PC-3 (cell line): ENCODE measurements at regions not wholly inside any gene's neighbourhood (a gene's known extent, or its start where the extent isn't known, plus 50 kb on each side); places are given as distances from the start of the nearest gene placed in this dataset.
"Not testable (repeated sequence)": the region's sequence is repeated elsewhere in the genome, so short reads cannot be mapped to it uniquely, and the experiment has no call there.

Experiments used
- ATAC-seq: fragments of 200-7000 bp; cut with Tn5 transposase; 2 replicates; pipeline ENCODE4 v1.9.1; 2020; ENCODE audit warnings: mild to moderate bottlenecking, moderate library complexity
- BruUV-seq: library from RNA; stranded (reverse); fragments of 400-500 nt; replicated peaks from 2 replicates; lab custom pipeline; 2021; lab: Mats Ljungman, UMichigan
- CTCF ChIA-PET: fragments of 300-600 bp; sonication (Branson Sonifier 250); formaldehyde crosslinking; loops from one replicate; lab custom pipeline; 2022; ENCODE audit warnings: antibody characterized with exemption; lab: Charles Lee
- POLR2A ChIA-PET: fragments of 300-600 bp; sonication (Branson Sonifier 250); formaldehyde crosslinking; loops from one replicate; lab custom pipeline; 2022; ENCODE audit warnings: antibody characterized with exemption; ENCODE audit not compliant: unreplicated experiment; lab: Charles Lee
- DNase-seq: peaks from one replicate; pipeline ENCODE4 v3.0.0-alpha.2; 2015
- H2AFZ ChIP-seq: fragments of 300-600 bp; sonication (generic); 2 replicates; pipeline ENCODE4 v1.6.0; 2016; ENCODE audit warnings: antibody characterized with exemption, low read length
- H3F3A ChIP-seq: fragments of 300-600 bp; sonication (generic); one replicate; pipeline ENCODE4 v1.6.0; 2017; ENCODE audit warnings: antibody characterized with exemption, low read length, control low read depth, mild to moderate bottlenecking; ENCODE audit not compliant: unreplicated experiment
- H3K27ac ChIP-seq: fragments of 300-600 bp; sonication (generic); 2 replicates; pipeline ENCODE4 v1.5.1; 2016; ENCODE audit warnings: mild to moderate bottlenecking, low read length
- H3K27me3 ChIP-seq: fragments of 300-600 bp; sonication (generic); 2 replicates; pipeline ENCODE4 v1.6.1; 2016; ENCODE audit warnings: low read length, mixed read lengths
- H3K36me3 ChIP-seq: fragments of 300-600 bp; sonication (generic); 2 replicates; pipeline ENCODE4 v1.6.1; 2016; ENCODE audit warnings: low read depth, mixed run types, low read length, mixed read lengths
- H3K4me1 ChIP-seq: fragments of 300-600 bp; sonication (generic); 2 replicates; pipeline ENCODE4 v1.5.1; 2016; ENCODE audit warnings: low read length; ENCODE audit not compliant: insufficient read depth
- H3K4me2 ChIP-seq: fragments of 300-600 bp; sonication (generic); 2 replicates; pipeline ENCODE4 v1.6.0; 2016; ENCODE audit warnings: low read length
- H3K4me3 ChIP-seq: fragments of 300-600 bp; sonication (generic); 2 replicates; pipeline ENCODE4 v1.5.1; 2016; ENCODE audit warnings: mild to moderate bottlenecking, low read length, mixed read lengths
- H3K79me2 ChIP-seq: fragments of 300-600 bp; sonication (generic); 2 replicates; pipeline ENCODE4 v1.6.1; 2017; ENCODE audit warnings: low read length, mixed read lengths
- H3K9ac ChIP-seq: fragments of 300-600 bp; sonication (generic); 2 replicates; pipeline ENCODE4 v1.6.0; 2016; ENCODE audit warnings: mild to moderate bottlenecking, low read length
- H3K9me2 ChIP-seq: fragments of 300-600 bp; sonication (generic); replicated peaks from 2 replicates; pipeline ENCODE4 v1.6.1; 2016; ENCODE audit warnings: mixed run types, low read length, mixed read lengths
- H3K9me3 ChIP-seq: fragments of 300-600 bp; sonication (generic); 2 replicates; pipeline ENCODE4 v1.6.1; 2016; ENCODE audit warnings: low read length, mixed read lengths
- H4K20me1 ChIP-seq: fragments of 300-600 bp; sonication (generic); 2 replicates; pipeline ENCODE4 v1.6.1; 2016; ENCODE audit warnings: low read length, mixed read lengths
- EZH2 ChIP-seq: fragments of 300-600 bp; sonication (generic); IDR thresholded peaks from one replicate; pipeline ENCODE4 v1.6.1; 2017; ENCODE audit warnings: antibody characterized with exemption, mild to moderate bottlenecking, low read length; ENCODE audit not compliant: unreplicated experiment
- EZH2phosphoT487 ChIP-seq: fragments of 300-600 bp; sonication (generic); IDR thresholded peaks from 2 replicates; pipeline ENCODE4 v1.6.1; 2018; ENCODE audit warnings: mild to moderate bottlenecking, antibody characterized with exemption, low read length, borderline replicate concordance
- intact Hi-C: fragments of 100-400 bp; cut with micrococcal nuclease; formaldehyde crosslinking; loops from 2 replicates; pipeline ENCODE4 v1.9.0; 2023
- TF ChIP-seq, protein P1 (sequence below): fragments of 300-600 bp; sonication (generic); conservative IDR thresholded peaks from 2 replicates; pipeline ENCODE4 v1.5.1; 2017; ENCODE audit warnings: antibody characterized with exemption, low read depth, mild to moderate bottlenecking, low read length

- ATAC-seq (no peak), DNase-seq (no peak)
- H3K9me2 ChIP-seq = no peaks in the 10 kb centered on the region
- no peaks in the 10 kb centered on the region for H3K36me3 ChIP-seq
- H3K9me3 ChIP-seq = no peaks in the 10 kb centered on the region; the same call in 1 of the 2 replicates
- H3K9ac ChIP-seq = no peak overlapping the region
- no peaks in the 10 kb centered on the region for H3K79me2 ChIP-seq
- intact Hi-C loops = no loop called here
- no peaks in the 10 kb centered on the region for H3K27me3 ChIP-seq
- BruUV-seq = no TSS peak
- H3F3A ChIP-seq = no peaks in the 10 kb centered on the region
- CTCF ChIA-PET = no interaction called here
- H3K4me2 ChIP-seq = no peak overlapping the region
- no peaks in the 10 kb centered on the region for H3K4me1 ChIP-seq
- POLR2A ChIA-PET = no interaction called here
- H3K27ac ChIP-seq = no peak overlapping the region
- no peak for TF ChIP-seq EZH2
- TF ChIP-seq, protein P1, sequence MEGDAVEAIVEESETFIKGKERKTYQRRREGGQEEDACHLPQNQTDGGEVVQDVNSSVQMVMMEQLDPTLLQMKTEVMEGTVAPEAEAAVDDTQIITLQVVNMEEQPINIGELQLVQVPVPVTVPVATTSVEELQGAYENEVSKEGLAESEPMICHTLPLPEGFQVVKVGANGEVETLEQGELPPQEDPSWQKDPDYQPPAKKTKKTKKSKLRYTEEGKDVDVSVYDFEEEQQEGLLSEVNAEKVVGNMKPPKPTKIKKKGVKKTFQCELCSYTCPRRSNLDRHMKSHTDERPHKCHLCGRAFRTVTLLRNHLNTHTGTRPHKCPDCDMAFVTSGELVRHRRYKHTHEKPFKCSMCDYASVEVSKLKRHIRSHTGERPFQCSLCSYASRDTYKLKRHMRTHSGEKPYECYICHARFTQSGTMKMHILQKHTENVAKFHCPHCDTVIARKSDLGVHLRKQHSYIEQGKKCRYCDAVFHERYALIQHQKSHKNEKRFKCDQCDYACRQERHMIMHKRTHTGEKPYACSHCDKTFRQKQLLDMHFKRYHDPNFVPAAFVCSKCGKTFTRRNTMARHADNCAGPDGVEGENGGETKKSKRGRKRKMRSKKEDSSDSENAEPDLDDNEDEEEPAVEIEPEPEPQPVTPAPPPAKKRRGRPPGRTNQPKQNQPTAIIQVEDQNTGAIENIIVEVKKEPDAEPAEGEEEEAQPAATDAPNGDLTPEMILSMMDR = no peak
- TF ChIP-seq EZH2phosphoT487 = no peak
- no peaks in the 10 kb centered on the region for H4K20me1 ChIP-seq
- no peak overlapping the region for H3K4me3 ChIP-seq
- no peak overlapping the region for H2AFZ ChIP-seq
Observed at GRCh38 chr3:151675858-151676615, 57.7 kb upstream of the AADACL2 start.

DNA sequence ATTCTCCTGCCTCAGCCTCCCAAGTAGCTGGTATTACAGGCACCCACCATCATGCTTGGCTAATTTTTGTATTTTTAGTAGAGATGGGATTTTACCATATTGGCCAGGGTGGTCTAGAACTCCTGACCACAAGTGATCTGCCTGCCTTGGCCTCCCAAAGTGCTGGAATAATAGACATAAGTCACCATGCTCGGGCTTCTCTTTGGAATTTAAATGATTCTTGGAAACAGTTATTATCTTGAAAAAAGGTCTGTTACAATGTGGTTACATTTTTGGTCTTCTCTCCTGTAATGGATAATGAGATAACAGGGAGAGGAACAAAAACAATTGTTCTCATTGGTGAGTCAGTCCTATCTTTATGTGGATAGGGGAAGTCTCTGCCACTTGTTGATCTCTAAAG lies 59.8 kb upstream of the AADACL2 start:
- BruUV-seq = no TSS peak
- no peaks in the 10 kb centered on the region for H3K4me1 ChIP-seq
- no peaks in the 10 kb centered on the region; the same call in 1 of the 2 replicates for H3K9me3 ChIP-seq
- no peak overlapping the region for H3K9ac ChIP-seq
- no peaks in the 10 kb centered on the region for H3K27me3 ChIP-seq
- no peak for TF ChIP-seq EZH2
- TF ChIP-seq, protein P1 = no peak
- no peak for TF ChIP-seq EZH2phosphoT487
- CTCF ChIA-PET = interaction anchor here (0.7 kb wide), 1 partner anchor 165 kb away, joined by 9 read pairs; no protein-coding TSS in a partner anchor
- H3K79me2 ChIP-seq = no peaks in the 10 kb centered on the region
- no peaks in the 10 kb centered on the region for H3F3A ChIP-seq
- no peaks in the 10 kb centered on the region for H3K9me2 ChIP-seq
- DNase-seq (no peak), ATAC-seq (no peak)
- no peak overlapping the region for H3K4me3 ChIP-seq
- no peaks in the 10 kb centered on the region for H4K20me1 ChIP-seq
- H3K36me3 ChIP-seq = no peaks in the 10 kb centered on the region
- POLR2A ChIA-PET = no interaction called here
- intact Hi-C loops = no loop called here
- H3K4me2 ChIP-seq = no peak overlapping the region
- H3K27ac ChIP-seq = no peak overlapping the region
- H2AFZ ChIP-seq = no peak overlapping the region

DNA sequence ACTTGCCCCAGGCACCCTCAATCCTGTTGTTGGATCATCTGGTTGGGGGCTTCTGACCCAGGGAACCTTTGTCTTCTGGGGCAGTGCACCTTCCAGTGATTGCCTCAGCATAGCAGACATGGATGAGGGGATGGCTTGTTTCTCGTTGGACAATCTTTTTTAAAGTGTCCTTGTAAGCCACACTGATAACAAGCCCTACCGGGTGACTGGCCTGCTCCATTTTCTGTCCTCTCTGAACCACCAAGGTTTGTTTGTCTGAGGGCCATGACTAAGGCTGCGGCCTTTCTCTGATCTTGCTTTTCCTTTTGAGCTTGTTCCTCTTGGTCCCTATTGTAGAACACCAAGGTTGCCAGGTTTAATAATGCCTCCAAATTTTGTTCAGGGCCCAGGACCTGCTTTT lies 66.0 kb upstream of the AADACL2 start:
- H3K9me3 ChIP-seq, DNase-seq, ATAC-seq, H3F3A ChIP-seq, BruUV-seq, H3K27me3 ChIP-seq, POLR2A ChIA-PET, H3K4me1 ChIP-seq, H3K79me2 ChIP-seq, CTCF ChIA-PET, H3K9me2 ChIP-seq, intact Hi-C loops, H3K4me3 ChIP-seq, H3K4me2 ChIP-seq, H4K20me1 ChIP-seq, H3K27ac ChIP-seq, H3K9ac ChIP-seq, H3K36me3 ChIP-seq, H2AFZ ChIP-seq: not testable (repeated sequence)
